Natural killer cell (primary cell): ENCODE measurements at regions not wholly inside any gene's neighbourhood (a gene's known extent, or its start where the extent isn't known, plus 50 kb on each side); places are given as distances from the start of the nearest gene placed in this dataset.

ENCODE experiments used
- ATAC-seq, 3 donors: fragments of 150-1000 bp in 2 of 3; fragments of 200-7000 bp in 1 of 3; cut with Tn5 transposase; 1 replicate in 1 of 3; 2 replicates in 2 of 3; pipeline ENCODE4 v1.10.0; 2021; ENCODE audit warnings: mild to moderate bottlenecking in 2 of 3, moderate library complexity in 2 of 3
- DNase-seq, 2 donors: peaks; one replicate each; pipeline versions ENCODE4 v3.0.0 to v3.0.0-alpha.2; 2013 to 2021; ENCODE audit warnings: mixed read lengths in 1 of 2
- H3K27ac ChIP-seq: one replicate; pipeline ENCODE4 v1.5.1; 2013; ENCODE audit warnings: mild to moderate bottlenecking, low read length
- H3K27me3 ChIP-seq: one replicate; pipeline ENCODE4 v1.6.1; 2013; ENCODE audit warnings: low read length; ENCODE audit not compliant: control insufficient read depth, insufficient read depth
- H3K36me3 ChIP-seq: one replicate; pipeline ENCODE4 v1.6.1; 2013; ENCODE audit warnings: low read length; ENCODE audit not compliant: control insufficient read depth, insufficient read depth
- H3K4me1 ChIP-seq: one replicate; pipeline ENCODE4 v1.6.1; 2013; ENCODE audit warnings: low read length; ENCODE audit not compliant: control insufficient read depth, insufficient read depth
- H3K4me3 ChIP-seq: one replicate; pipeline ENCODE4 v1.5.1; 2013; ENCODE audit warnings: low read length
- H3K9me3 ChIP-seq: one replicate; pipeline ENCODE4 v1.6.1; 2013; ENCODE audit warnings: low read length; ENCODE audit not compliant: control insufficient read depth, insufficient read depth
- H3K27ac Mint-ChIP-seq, 2 donors: one replicate each; pipeline ENCODE4 v1.8.0; 2022; ENCODE audit warnings: mild to moderate bottlenecking in 2 of 2, mixed read lengths in 2 of 2, moderate library complexity in 1 of 2
- H3K27me3 Mint-ChIP-seq, 2 donors: one replicate each; pipeline ENCODE4 v1.8.0; 2022; ENCODE audit warnings: low read depth in 2 of 2, mixed read lengths in 2 of 2
- H3K36me3 Mint-ChIP-seq: one replicate; pipeline ENCODE4 v1.8.0; 2022; ENCODE audit warnings: mixed read lengths
- H3K4me1 Mint-ChIP-seq, 2 donors: one replicate each; pipeline ENCODE4 v1.8.0; 2022; ENCODE audit warnings: mixed read lengths in 2 of 2
- H3K4me3 Mint-ChIP-seq: one replicate; pipeline ENCODE4 v1.8.0; 2022; ENCODE audit warnings: mild to moderate bottlenecking, moderate library complexity, mixed read lengths
- H3K9me3 Mint-ChIP-seq, 2 donors: one replicate each; pipeline ENCODE4 v1.8.0; 2022; ENCODE audit warnings: mixed read lengths in 2 of 2
- CTCF ChIP-seq: fragments of 200-600 bp; IDR thresholded peaks from one replicate; pipeline ENCODE4 v1.8.0; 2022; ENCODE audit warnings: antibody characterized with exemption
- whole genome bisulfite sequencing: methylation state at CpG from one replicate; pipeline ENCODE4 v1.1.7; 2013; ENCODE audit warnings: missing lambda C conversion rate; ENCODE audit not compliant: insufficient coverage; 5-methylcytosine and 5-hydroxymethylcytosine counted together
- intact Hi-C: fragments of 100-400 bp; cut with micrococcal nuclease; formaldehyde crosslinking; loops from one replicate; pipeline ENCODE4 v1.14.2; 2022

DNA sequence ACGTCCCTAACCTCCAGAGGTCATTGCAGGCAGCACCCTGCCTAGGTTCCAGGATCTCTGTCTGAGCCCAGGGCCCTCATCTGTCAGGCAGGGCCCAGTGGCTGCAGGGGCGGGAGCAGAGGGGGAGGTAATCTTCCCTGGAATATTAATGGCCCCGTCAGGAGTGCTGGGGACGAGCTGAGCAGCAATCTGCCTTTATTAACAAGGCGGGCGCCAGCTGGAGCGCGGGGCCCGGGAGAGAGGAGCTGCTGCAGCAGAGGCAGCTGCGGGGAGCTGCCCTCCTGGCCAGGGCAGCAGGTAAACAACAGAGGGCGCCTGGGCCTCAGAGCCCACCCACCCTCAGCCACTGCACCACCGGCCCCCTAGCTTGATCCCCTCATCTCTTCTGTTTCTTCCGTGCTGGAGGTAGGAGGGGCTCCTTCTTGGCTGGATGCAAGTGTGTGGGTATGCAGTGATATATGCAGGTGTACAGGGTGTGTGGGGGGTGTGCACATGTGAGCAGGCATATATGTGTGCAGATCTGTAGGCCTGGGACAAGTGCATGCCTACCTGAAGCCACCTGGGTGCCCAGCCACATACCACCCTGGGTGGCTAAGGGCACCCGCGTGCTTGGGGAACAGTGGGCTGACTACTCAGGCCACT lies 131.8 kb upstream of the MLN start:
- Histone ChIP-seq H3K4me1 (no peaks in the 10 kb centered on the region), H3K27ac (no peak overlapping the region), H3K9me3 (no peaks in the 10 kb centered on the region), H3K27me3 (peaks cover 7% of the 10 kb centered on the region), H3K36me3 (no peaks in the 10 kb centered on the region), H3K4me3 (no peak overlapping the region)
- Mint-ChIP-seq H3K9me3 (no peaks in the 10 kb centered on the region), H3K36me3 (no peaks in the 10 kb centered on the region), H3K27me3 (peaks cover 37 to 85% of the 10 kb centered on the region in 2 donors), H3K27ac (no peak overlapping the region), H3K4me1 (peaks cover 0 to 16% of the 10 kb centered on the region in 2 donors), H3K4me3 (no peak overlapping the region)
- TF ChIP-seq CTCF = no peak
- DNase-seq (no peak), ATAC-seq (no peak)
- intact Hi-C loops = no loop called here
- WGBS = 82% methylated on average over 11 of the region's 15 CpGs

GRCh38 chr6:33934731-33935270 lies 131.0 kb upstream of the MLN start:
- no peak overlapping the region for H3K27ac ChIP-seq
- no peaks in the 10 kb centered on the region for H3K4me1 ChIP-seq
- WGBS = 91% methylated on average over 7 of the region's 7 CpGs
- no peaks in the 10 kb centered on the region for H3K36me3 ChIP-seq
- Mint-ChIP-seq H3K9me3 (no peaks in the 10 kb centered on the region), H3K4me1 (peaks cover 0 to 16% of the 10 kb centered on the region in 2 donors), H3K4me3 (no peak overlapping the region), H3K36me3 (no peaks in the 10 kb centered on the region), H3K27ac (no peak overlapping the region), H3K27me3 (peaks cover 35 to 83% of the 10 kb centered on the region in 2 donors)
- H3K4me3 ChIP-seq = no peak overlapping the region
- DNase-seq = no peak
- intact Hi-C loops = no loop called here
- H3K27me3 ChIP-seq = peaks cover 3% of the 10 kb centered on the region
- no peak for ATAC-seq
- no peak for TF ChIP-seq CTCF
- H3K9me3 ChIP-seq = no peaks in the 10 kb centered on the region

DNA sequence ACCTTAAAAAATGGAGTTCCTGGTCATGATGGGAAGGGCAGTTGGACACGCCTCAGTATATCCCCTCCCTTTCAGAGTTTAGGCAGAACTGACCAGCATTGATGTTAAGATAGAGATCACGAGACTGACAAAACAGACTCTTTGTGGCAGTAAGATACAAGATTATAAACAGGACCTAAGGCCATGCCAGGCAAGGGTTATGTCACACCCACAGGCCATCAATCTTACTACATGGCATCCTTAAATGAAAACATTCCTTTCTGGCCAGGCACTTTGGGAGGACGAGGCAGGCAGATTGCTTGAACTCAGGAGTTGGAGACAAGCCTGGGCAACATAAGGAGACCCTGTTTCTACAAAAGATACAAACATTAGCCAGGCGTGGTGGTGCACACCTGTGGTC lies 129.3 kb upstream of the MLN start:
- peaks cover 2% of the 10 kb centered on the region for H3K27me3 ChIP-seq
- intact Hi-C loops = no loop called here
- H3K4me1 ChIP-seq = no peaks in the 10 kb centered on the region
- H3K9me3 ChIP-seq = no peaks in the 10 kb centered on the region
- ATAC-seq = no peak
- 74% methylated on average over 4 of the region's 4 CpGs for WGBS
- H3K9me3 Mint-ChIP-seq = no peaks in the 10 kb centered on the region
- no peak for TF ChIP-seq CTCF
- DNase-seq = no peak
- H3K4me1 Mint-ChIP-seq = peaks cover 0 to 16% of the 10 kb centered on the region in 2 donors
- H3K4me3 ChIP-seq = no peak overlapping the region
- peaks cover 25 to 72% of the 10 kb centered on the region in 2 donors for H3K27me3 Mint-ChIP-seq
- no peak overlapping the region for H3K27ac ChIP-seq
- H3K4me3 Mint-ChIP-seq = no peak overlapping the region
- no peak overlapping the region for H3K27ac Mint-ChIP-seq
- no peaks in the 10 kb centered on the region for H3K36me3 Mint-ChIP-seq
- H3K36me3 ChIP-seq = no peaks in the 10 kb centered on the region

DNA sequence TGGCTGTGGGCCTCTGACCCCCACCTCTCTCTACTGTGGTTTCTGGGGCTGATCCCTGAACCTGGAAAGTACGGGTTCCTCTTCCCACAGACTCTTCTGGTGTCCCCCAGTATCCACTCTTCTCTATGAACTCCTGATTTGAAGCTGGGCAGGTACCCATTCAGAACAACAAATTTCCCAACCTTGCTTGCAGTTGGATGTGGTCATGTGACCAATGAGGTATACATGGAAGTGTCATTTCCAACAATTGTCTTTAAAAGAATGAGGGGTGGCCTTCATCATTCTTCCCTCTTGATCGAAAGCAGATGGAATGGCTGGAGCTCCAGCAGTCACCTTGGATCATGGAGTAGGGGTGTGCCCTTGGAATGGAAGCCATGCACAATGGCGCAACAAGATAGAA lies 128.0 kb upstream of the MLN start:
- no peak overlapping the region for H3K4me3 ChIP-seq
- no peaks in the 10 kb centered on the region for H3K9me3 ChIP-seq
- no peak for TF ChIP-seq CTCF
- ATAC-seq = no peak
- H3K4me1 ChIP-seq = no peaks in the 10 kb centered on the region
- Mint-ChIP-seq H3K27me3 (peaks cover 25 to 59% of the 10 kb centered on the region in 2 donors), H3K36me3 (no peaks in the 10 kb centered on the region), H3K4me3 (no peak overlapping the region), H3K9me3 (no peaks in the 10 kb centered on the region), H3K27ac (no peak overlapping the region), H3K4me1 (peaks cover 0 to 11% of the 10 kb centered on the region in 2 donors)
- no peaks in the 10 kb centered on the region for H3K36me3 ChIP-seq
- intact Hi-C loops = no loop called here
- H3K27ac ChIP-seq = no peak overlapping the region
- peaks cover 2% of the 10 kb centered on the region for H3K27me3 ChIP-seq
- DNase-seq = no peak
- WGBS = 83% methylated on average over 3 of the region's 3 CpGs
